ENCODE measurements at regions not wholly inside any gene's neighbourhood (a gene's known extent, or its start where the extent isn't known, plus 50 kb on each side); places are given as distances from the start of the nearest gene placed in this dataset.
"Not testable (repeated sequence)": the region's sequence is repeated elsewhere in the genome, so short reads cannot be mapped to it uniquely, and the experiment has no call there.

- no peak for DNase-seq
Observed at GRCh38 chr10:10660054-10660453, 357.6 kb upstream of the CELF2 start.

GRCh38 chr10:10661176-10661575, 356.5 kb upstream of the CELF2 start:
- no peak for DNase-seq

- DNase-seq: no peak
Observed at GRCh38 chr10:10662716-10663408, 354.8 kb upstream of the CELF2 start.

- DNase-seq: no peak
Observed at GRCh38 chr10:10663622-10664021, 354.1 kb upstream of the CELF2 start.

- no peak for DNase-seq
Observed at GRCh38 chr10:10665750-10666149, 351.9 kb upstream of the CELF2 start.

GRCh38 chr10:10667466-10667865, 350.2 kb upstream of the CELF2 start:
- no peak for DNase-seq

GRCh38 chr10:10676972-10677371, 340.7 kb upstream of the CELF2 start:
- no peak for DNase-seq

- DNase-seq: no peak
Observed at GRCh38 chr10:10677479-10677878, 340.2 kb upstream of the CELF2 start.

GRCh38 chr10:10680496-10680895, 337.2 kb upstream of the CELF2 start:
- no peak for DNase-seq

- no peak for DNase-seq
Observed at GRCh38 chr10:10684972-10685371, 332.7 kb upstream of the CELF2 start.

GRCh38 chr10:10685566-10685965, 332.1 kb upstream of the CELF2 start:
- DNase-seq: no peak

- no peak for DNase-seq
Observed at GRCh38 chr10:10687751-10688150, 329.9 kb upstream of the CELF2 start.

- DNase-seq: no peak
Observed at GRCh38 chr10:10699427-10699826, 318.2 kb upstream of the CELF2 start.

- DNase-seq: no peak
Observed at GRCh38 chr10:10701084-10701611, 316.5 kb upstream of the CELF2 start.

- no peak for DNase-seq
Observed at GRCh38 chr10:10702211-10702610, 315.5 kb upstream of the CELF2 start.

GRCh38 chr10:10703382-10703781, 314.3 kb upstream of the CELF2 start:
- DNase-seq: no peak

GRCh38 chr10:10712155-10712704, 305.4 kb upstream of the CELF2 start:
- DNase-seq: no peak

GRCh38 chr10:10714327-10714726, 303.3 kb upstream of the CELF2 start:
- DNase-seq: no peak

GRCh38 chr10:10716972-10717371, 300.7 kb upstream of the CELF2 start:
- DNase-seq: no peak

GRCh38 chr10:10722422-10722821, 295.2 kb upstream of the CELF2 start:
- DNase-seq: no peak

GRCh38 chr10:10725196-10725595, 292.5 kb upstream of the CELF2 start:
- DNase-seq: no peak

- no peak for DNase-seq
Observed at GRCh38 chr10:10726101-10726500, 291.6 kb upstream of the CELF2 start.

GRCh38 chr10:10727411-10727810, 290.3 kb upstream of the CELF2 start:
- not testable (repeated sequence) for DNase-seq

GRCh38 chr10:10727812-10728211, 289.9 kb upstream of the CELF2 start:
- DNase-seq: no peak
